Vagina (tissue), 2 donors: ENCODE measurements at regions not wholly inside any gene's neighbourhood (a gene's known extent, or its start where the extent isn't known, plus 50 kb on each side); places are given as distances from the start of the nearest gene placed in this dataset.

Source experiments
- DNase-seq, 2 donors: peaks; one replicate each; pipeline ENCODE4 v3.0.0-alpha.2; 2017; ENCODE audit errors: extremely low spot score in 2 of 2
- H3K27ac ChIP-seq: fragments of 200-600 bp; sonication (generic); one replicate; pipeline ENCODE4 v1.5.1; 2019
- H3K27me3 ChIP-seq: fragments of 200-600 bp; sonication (generic); one replicate; pipeline ENCODE4 v1.5.1; 2019
- H3K36me3 ChIP-seq, 2 donors: fragments of 200-600 bp; sonication (generic); one replicate each; pipeline ENCODE4 v1.5.1; 2017 to 2019
- H3K4me1 ChIP-seq: fragments of 200-600 bp; sonication (generic); one replicate; pipeline ENCODE4 v1.5.1; 2019
- H3K4me3 ChIP-seq, 2 donors: fragments of 200-600 bp; sonication (generic); 1 replicate in 1 of 2; 2 replicates in 1 of 2; pipeline ENCODE4 v1.5.1; 2016 to 2019
- H3K9me3 ChIP-seq: fragments of 200-600 bp; sonication (generic); one replicate; pipeline ENCODE4 v1.5.1; 2019
- CTCF ChIP-seq, 3 experiments: fragments of 450-650 bp in 2 of 3; fragments of 200-600 bp in 1 of 3; sonication (generic) in 1 of 3; IDR thresholded peaks; one replicate each; pipeline ENCODE4 v1.5.1; 2017 to 2019; ENCODE audit warnings: antibody characterized with exemption in 3 of 3, mild to moderate bottlenecking in 2 of 3, moderate library complexity in 2 of 3
- POLR2A ChIP-seq, 2 donors: fragments of 450-650 bp; IDR thresholded peaks; one replicate each; pipeline ENCODE4 v1.6.1; 2017; ENCODE audit warnings: antibody characterized with exemption in 2 of 2, mild to moderate bottlenecking in 2 of 2, moderate library complexity in 2 of 2
- POLR2AphosphoS5 ChIP-seq, 2 donors: sonication (generic); formaldehyde crosslinking; IDR thresholded peaks; one replicate each; pipeline ENCODE4 v1.9.0; 2017; ENCODE audit warnings: antibody characterized with exemption in 2 of 2, mild to moderate bottlenecking in 2 of 2, low read depth in 1 of 2; ENCODE audit not compliant: insufficient read depth in 1 of 2
- intact Hi-C: fragments of 100-400 bp; cut with DNase I; formaldehyde crosslinking; loops from one replicate; pipeline ENCODE4 v1.15.1; 2023

GRCh38 chr4:24163314-24163713, 273.5 kb upstream of the PPARGC1A start:
- Histone ChIP-seq H3K27me3 (no peaks in the 10 kb centered on the region), H3K27ac (no peak overlapping the region), H3K4me1 (no peaks in the 10 kb centered on the region), H3K36me3 (no peaks in the 10 kb centered on the region), H3K9me3 (no peaks in the 10 kb centered on the region), H3K4me3 (no peak overlapping the region)
- DNase-seq: no peak
- TF ChIP-seq CTCF (IDR thresholded peaks at IDR 0.05) (no peak), POLR2A (IDR thresholded peaks at IDR 0.05) (no peak), POLR2AphosphoS5 (IDR thresholded peaks at IDR 0.05; ENCODE audit: insufficient read depth in 1 of 2, low read depth in 1 of 2) (no peak)
- intact Hi-C loops: no loop called here

GRCh38 chr4:24160358-24160757, 270.5 kb upstream of the PPARGC1A start:
- no peak for DNase-seq
- H3K9me3 ChIP-seq: no peaks in the 10 kb centered on the region
- no peaks in the 10 kb centered on the region for H3K36me3 ChIP-seq
- TF ChIP-seq POLR2AphosphoS5 (IDR thresholded peaks at IDR 0.05; ENCODE audit: insufficient read depth in 1 of 2, low read depth in 1 of 2): no peak
- TF ChIP-seq CTCF (IDR thresholded peaks at IDR 0.05): no peak
- TF ChIP-seq POLR2A (IDR thresholded peaks at IDR 0.05): no peak
- H3K4me1 ChIP-seq: no peaks in the 10 kb centered on the region
- intact Hi-C loops: no loop called here
- no peak overlapping the region for H3K27ac ChIP-seq
- no peak overlapping the region for H3K4me3 ChIP-seq
- H3K27me3 ChIP-seq: no peaks in the 10 kb centered on the region

- no peak overlapping the region for H3K4me3 ChIP-seq
Observed at GRCh38 chr4:24158031-24158430, 268.2 kb upstream of the PPARGC1A start.

GRCh38 chr4:24150034-24150433, 260.2 kb upstream of the PPARGC1A start:
- intact Hi-C loops: no loop called here
- Histone ChIP-seq H3K36me3 (no peaks in the 10 kb centered on the region), H3K27me3 (no peaks in the 10 kb centered on the region), H3K27ac (no peak overlapping the region), H3K4me3 (no peak overlapping the region), H3K9me3 (no peaks in the 10 kb centered on the region), H3K4me1 (no peaks in the 10 kb centered on the region)
- no peak for TF ChIP-seq POLR2A (IDR thresholded peaks at IDR 0.05)
- TF ChIP-seq POLR2AphosphoS5 (IDR thresholded peaks at IDR 0.05; ENCODE audit: insufficient read depth in 1 of 2, low read depth in 1 of 2): no peak
- TF ChIP-seq CTCF (IDR thresholded peaks at IDR 0.05): no peak
- DNase-seq: no peak

More at GRCh38 chr4:24158031-24158430, 268.2 kb upstream of the PPARGC1A start:
- TF ChIP-seq CTCF (IDR thresholded peaks at IDR 0.05): no peak
- TF ChIP-seq POLR2AphosphoS5 (IDR thresholded peaks at IDR 0.05; ENCODE audit: insufficient read depth in 1 of 2, low read depth in 1 of 2): no peak
- TF ChIP-seq POLR2A (IDR thresholded peaks at IDR 0.05): no peak
- H3K36me3 ChIP-seq: no peaks in the 10 kb centered on the region
- no peak for DNase-seq
- intact Hi-C loops: no loop called here
- H3K27ac ChIP-seq: no peak overlapping the region
- no peaks in the 10 kb centered on the region for H3K9me3 ChIP-seq
- no peaks in the 10 kb centered on the region for H3K4me1 ChIP-seq
- no peaks in the 10 kb centered on the region for H3K27me3 ChIP-seq

- Histone ChIP-seq H3K36me3 (no peaks in the 10 kb centered on the region), H3K27ac (no peak overlapping the region), H3K4me3 (no peak overlapping the region), H3K27me3 (no peaks in the 10 kb centered on the region), H3K9me3 (no peaks in the 10 kb centered on the region), H3K4me1 (no peaks in the 10 kb centered on the region)
- no peak for DNase-seq
- no peak for TF ChIP-seq POLR2A (IDR thresholded peaks at IDR 0.05)
- TF ChIP-seq CTCF (IDR thresholded peaks at IDR 0.05): no peak
- TF ChIP-seq POLR2AphosphoS5 (IDR thresholded peaks at IDR 0.05; ENCODE audit: insufficient read depth in 1 of 2, low read depth in 1 of 2): no peak
- intact Hi-C loops: loop anchor here (5.0 kb wide), 1 partner anchor 546 kb away; no protein-coding TSS in a partner anchor
Observed at GRCh38 chr4:24146127-24146526, 256.3 kb upstream of the PPARGC1A start.
